NB4 (cell line): ENCODE measurements at regions not wholly inside any gene's neighbourhood (a gene's known extent, or its start where the extent isn't known, plus 50 kb on each side); places are given as distances from the start of the nearest gene placed in this dataset.

Experiments
- DNase-seq: peaks from one replicate; pipeline ENCODE4 v3.0.0; 2010; ENCODE audit warnings: low read depth
- H3K4me3 ChIP-seq: one replicate; pipeline ENCODE4 v1.5.1; 2011; ENCODE audit warnings: mild to moderate bottlenecking, low read depth, low read length, moderate library complexity
- MAX ChIP-seq: IDR thresholded peaks from 2 replicates; pipeline ENCODE4 v1.6.1; 2011; ENCODE audit warnings: low read depth, low read length
- MYC ChIP-seq: IDR thresholded peaks from 2 replicates; pipeline ENCODE4 v1.6.1; 2011; ENCODE audit warnings: low read depth, low read length
- POLR2A ChIP-seq: IDR thresholded peaks from 2 replicates; pipeline ENCODE4 v1.6.1; 2011; ENCODE audit warnings: mild to moderate bottlenecking; ENCODE audit not compliant: insufficient read length; ENCODE audit errors: extremely low read depth
- TF ChIP-seq, protein P1 (sequence below): IDR thresholded peaks from one replicate; pipeline ENCODE4 v1.5.1; 2012; ENCODE audit warnings: low read depth, low read length

DNA sequence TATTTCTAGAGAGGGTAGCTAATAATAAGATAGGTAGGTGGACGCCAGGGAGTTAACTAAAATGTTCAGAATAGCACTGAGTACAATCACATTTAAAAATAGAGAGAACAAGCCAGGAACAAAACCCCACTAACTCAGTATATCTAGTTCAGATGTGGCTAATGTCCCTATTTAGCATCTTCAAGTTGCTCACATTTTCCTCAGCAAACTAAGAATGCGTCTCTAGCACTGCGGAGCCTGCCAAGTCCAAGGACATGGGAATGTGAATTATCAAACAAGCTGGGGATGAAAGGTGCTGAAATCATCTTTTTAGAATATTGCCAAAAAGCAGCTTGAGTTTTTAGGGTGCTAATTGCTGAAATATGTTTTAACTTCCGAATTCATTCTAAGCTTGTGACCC, 398.5 kb upstream of the FIGN start:
- no peak for TF ChIP-seq POLR2A
- TF ChIP-seq MAX = no peak
- TF ChIP-seq, protein P1, sequence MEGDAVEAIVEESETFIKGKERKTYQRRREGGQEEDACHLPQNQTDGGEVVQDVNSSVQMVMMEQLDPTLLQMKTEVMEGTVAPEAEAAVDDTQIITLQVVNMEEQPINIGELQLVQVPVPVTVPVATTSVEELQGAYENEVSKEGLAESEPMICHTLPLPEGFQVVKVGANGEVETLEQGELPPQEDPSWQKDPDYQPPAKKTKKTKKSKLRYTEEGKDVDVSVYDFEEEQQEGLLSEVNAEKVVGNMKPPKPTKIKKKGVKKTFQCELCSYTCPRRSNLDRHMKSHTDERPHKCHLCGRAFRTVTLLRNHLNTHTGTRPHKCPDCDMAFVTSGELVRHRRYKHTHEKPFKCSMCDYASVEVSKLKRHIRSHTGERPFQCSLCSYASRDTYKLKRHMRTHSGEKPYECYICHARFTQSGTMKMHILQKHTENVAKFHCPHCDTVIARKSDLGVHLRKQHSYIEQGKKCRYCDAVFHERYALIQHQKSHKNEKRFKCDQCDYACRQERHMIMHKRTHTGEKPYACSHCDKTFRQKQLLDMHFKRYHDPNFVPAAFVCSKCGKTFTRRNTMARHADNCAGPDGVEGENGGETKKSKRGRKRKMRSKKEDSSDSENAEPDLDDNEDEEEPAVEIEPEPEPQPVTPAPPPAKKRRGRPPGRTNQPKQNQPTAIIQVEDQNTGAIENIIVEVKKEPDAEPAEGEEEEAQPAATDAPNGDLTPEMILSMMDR = no peak
- no peak for TF ChIP-seq MYC
- no peak overlapping the region for H3K4me3 ChIP-seq
- no peak for DNase-seq

DNA sequence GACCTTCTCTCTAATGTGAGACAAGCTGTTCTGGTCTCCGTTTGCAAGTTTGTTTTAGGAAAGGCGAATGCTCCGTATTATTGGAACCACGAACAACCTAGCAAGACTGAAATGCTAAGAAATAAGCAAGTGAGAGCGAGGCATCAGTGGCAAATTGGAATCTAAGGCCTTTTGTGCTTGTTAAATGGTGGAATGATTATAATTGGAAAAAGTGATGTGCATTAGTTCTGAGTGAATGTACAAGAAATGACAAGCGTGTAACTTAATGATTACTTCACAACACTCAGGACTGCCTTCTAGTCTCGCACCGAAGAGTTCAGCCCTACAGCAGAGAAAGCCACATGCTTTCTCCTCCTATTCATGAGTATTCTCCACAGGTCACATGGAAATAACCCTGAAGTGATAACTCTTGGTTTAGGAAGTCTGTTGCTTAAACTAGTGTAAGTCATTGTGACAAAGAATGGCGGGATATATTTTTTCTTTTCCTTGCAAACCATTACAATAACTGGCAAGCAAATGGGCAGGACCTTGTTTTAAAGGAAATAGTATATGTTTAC, 392.2 kb upstream of the FIGN start:
- no peak overlapping the region for H3K4me3 ChIP-seq
- no peak for TF ChIP-seq MYC
- TF ChIP-seq, protein P1 = no peak
- no peak for TF ChIP-seq MAX
- TF ChIP-seq POLR2A = no peak
- DNase-seq = no peak

- DNase-seq = no peak
- TF ChIP-seq POLR2A = no peak
- TF ChIP-seq, protein P1 = no peak
- TF ChIP-seq MAX = no peak
- TF ChIP-seq MYC = no peak
- no peak overlapping the region for H3K4me3 ChIP-seq
Observed at GRCh38 chr2:164126960-164127660, 391.3 kb upstream of the FIGN start.

GRCh38 chr2:164115806-164116205, 380.0 kb upstream of the FIGN start:
- no peak overlapping the region for H3K4me3 ChIP-seq
- no peak for DNase-seq
- no peak for TF ChIP-seq POLR2A
- TF ChIP-seq MAX = no peak
- TF ChIP-seq, protein P1 = no peak
- no peak for TF ChIP-seq MYC

DNA sequence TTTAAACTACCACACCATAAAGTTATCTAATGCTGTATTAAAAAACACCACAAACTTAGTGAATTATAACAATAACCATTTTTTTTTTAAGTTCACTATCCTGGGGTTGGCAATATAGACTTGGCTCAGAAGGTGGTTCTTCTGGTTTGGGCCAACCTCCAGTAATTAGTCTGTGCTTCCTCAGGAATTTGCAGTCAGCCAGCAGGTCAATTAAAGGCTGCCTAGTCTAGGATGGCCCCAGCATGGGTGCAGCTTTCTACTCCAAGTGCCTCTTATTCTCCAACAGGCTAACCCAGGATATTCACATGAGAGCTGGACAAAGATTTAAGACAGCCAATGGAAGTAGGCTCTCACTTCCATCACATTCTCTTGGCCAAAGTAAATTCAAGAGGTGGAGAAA, 379.1 kb upstream of the FIGN start:
- TF ChIP-seq, protein P1 = no peak
- TF ChIP-seq MYC (no peak), POLR2A (no peak), MAX (no peak)
- DNase-seq = no peak
- H3K4me3 ChIP-seq = no peak overlapping the region
